Neural cell (in vitro differentiated cells): ENCODE measurements at regions not wholly inside any gene's neighbourhood (a gene's known extent, or its start where the extent isn't known, plus 50 kb on each side); places are given as distances from the start of the nearest gene placed in this dataset.

Source experiments
- H2AFZ ChIP-seq: fragments of 200-600, 300-800 bp; sonication (generic), shearing (Covaris generic); 2 replicates; pipeline ENCODE4 v1.6.0; 2014; ENCODE audit warnings: low read depth, mild to moderate bottlenecking, antibody characterized with exemption, low read length, moderate library complexity
- H3F3A ChIP-seq: fragments of 200-600 bp; shearing (Covaris generic); 2 replicates; pipeline ENCODE4 v1.6.1; 2016; ENCODE audit warnings: mild to moderate bottlenecking, moderate library complexity, mixed read lengths, antibody characterized with exemption, low read length; ENCODE audit not compliant: insufficient read depth, poor library complexity, severe bottlenecking
- H3K27ac ChIP-seq: fragments of 200-600, 300-800 bp; sonication (generic), shearing (Covaris generic); 2 replicates; pipeline ENCODE4 v1.5.1; 2014; ENCODE audit warnings: mild to moderate bottlenecking, low read length, moderate library complexity
- H3K27me3 ChIP-seq: fragments of 300-800, 200-600 bp; sonication (generic), shearing (Covaris generic); 2 replicates; pipeline ENCODE4 v1.6.0; 2014; ENCODE audit warnings: mild to moderate bottlenecking, low read depth, low read length, moderate library complexity; ENCODE audit not compliant: insufficient read depth
- H3K36me3 ChIP-seq: fragments of 300-800, 200-600 bp; sonication (generic), shearing (Covaris generic); 2 replicates; pipeline ENCODE4 v1.5.1; 2014; ENCODE audit warnings: mild to moderate bottlenecking, antibody characterized with exemption, low read length, moderate library complexity; ENCODE audit not compliant: insufficient read depth
- H3K4me2 ChIP-seq: fragments of 300-800, 200-600 bp; sonication (generic), shearing (Covaris generic); 2 replicates; pipeline ENCODE4 v1.6.0; 2014; ENCODE audit warnings: mild to moderate bottlenecking, low read length
- H3K4me3 ChIP-seq: fragments of 300-800, 200-600 bp; sonication (generic), shearing (Covaris generic); 2 replicates; pipeline ENCODE4 v1.5.1; 2014; ENCODE audit warnings: mild to moderate bottlenecking, low read length, moderate library complexity
- H3K79me2 ChIP-seq: fragments of 200-600 bp; shearing (Covaris generic); replicated peaks from 2 replicates; pipeline ENCODE4 v1.6.0; 2014; ENCODE audit warnings: mild to moderate bottlenecking, low read length, moderate library complexity; ENCODE audit not compliant: insufficient read depth
- H3K9ac ChIP-seq: fragments of 300-800, 200-600 bp; sonication (generic), shearing (Covaris generic); 2 replicates; pipeline ENCODE4 v1.6.1; 2016; ENCODE audit warnings: mild to moderate bottlenecking, low read length, mixed read lengths
- H3K9me2 ChIP-seq: fragments of 200-600 bp; shearing (Covaris generic); 2 replicates; pipeline ENCODE4 v1.6.1; 2016; ENCODE audit warnings: mild to moderate bottlenecking, low read length, mixed read lengths; ENCODE audit not compliant: insufficient read depth
- H3K9me3 ChIP-seq: fragments of 200-600, 300-800 bp; sonication (generic), shearing (Covaris generic); 2 replicates; pipeline ENCODE4 v1.6.1; 2016; ENCODE audit warnings: mild to moderate bottlenecking, mixed run types, low read length, moderate library complexity, mixed read lengths
- H4K20me1 ChIP-seq: fragments of 200-600 bp; shearing (Covaris generic); 2 replicates; pipeline ENCODE4 v1.6.1; 2016; ENCODE audit warnings: mild to moderate bottlenecking, mixed run types; ENCODE audit not compliant: insufficient read depth
- EP300 ChIP-seq: fragments of 450-650 bp; conservative IDR thresholded peaks from 2 replicates; pipeline ENCODE4 v1.6.1; 2014; ENCODE audit warnings: antibody characterized with exemption, mild to moderate bottlenecking, moderate library complexity; ENCODE audit not compliant: poor library complexity, severe bottlenecking
- EZH2 ChIP-seq: fragments of 200-600, 300-800 bp; shearing (Covaris generic), sonication (generic); IDR thresholded peaks from 2 replicates; pipeline ENCODE4 v1.6.1; 2014; ENCODE audit warnings: antibody characterized with exemption, low read length, borderline replicate concordance, mild to moderate bottlenecking; ENCODE audit not compliant: insufficient read depth, poor library complexity, severe bottlenecking
- MXI1 ChIP-seq: fragments of 450-650 bp; conservative IDR thresholded peaks from 2 replicates; pipeline ENCODE4 v1.6.1; 2014; ENCODE audit warnings: antibody characterized with exemption, mild to moderate bottlenecking; ENCODE audit not compliant: poor library complexity, severe bottlenecking
- POLR2AphosphoS5 ChIP-seq: IDR thresholded peaks from 2 replicates; pipeline ENCODE4 v1.6.1; 2012
- RAD21 ChIP-seq: fragments of 450-650 bp; conservative IDR thresholded peaks from 2 replicates; pipeline ENCODE4 v1.6.1; 2014; ENCODE audit warnings: antibody characterized with exemption, mild to moderate bottlenecking, moderate library complexity
- SMC3 ChIP-seq: fragments of 450-650 bp; conservative IDR thresholded peaks from 2 replicates; pipeline ENCODE4 v1.6.1; 2014; ENCODE audit warnings: antibody characterized with exemption, mild to moderate bottlenecking, moderate library complexity; ENCODE audit not compliant: poor library complexity
- TAF1 ChIP-seq: IDR thresholded peaks from 2 replicates; pipeline ENCODE4 v1.6.1; 2012; ENCODE audit warnings: low read depth
- TF ChIP-seq, protein P1 (sequence below): IDR thresholded peaks from 2 replicates; pipeline ENCODE4 v1.6.1; 2012; ENCODE audit warnings: borderline replicate concordance
- TF ChIP-seq, protein P2 (sequence below): fragments of 450-650 bp; IDR thresholded peaks from 2 replicates; pipeline ENCODE4 v1.5.1; 2014; ENCODE audit warnings: antibody characterized with exemption, mild to moderate bottlenecking, moderate library complexity; ENCODE audit not compliant: poor library complexity, severe bottlenecking

DNA sequence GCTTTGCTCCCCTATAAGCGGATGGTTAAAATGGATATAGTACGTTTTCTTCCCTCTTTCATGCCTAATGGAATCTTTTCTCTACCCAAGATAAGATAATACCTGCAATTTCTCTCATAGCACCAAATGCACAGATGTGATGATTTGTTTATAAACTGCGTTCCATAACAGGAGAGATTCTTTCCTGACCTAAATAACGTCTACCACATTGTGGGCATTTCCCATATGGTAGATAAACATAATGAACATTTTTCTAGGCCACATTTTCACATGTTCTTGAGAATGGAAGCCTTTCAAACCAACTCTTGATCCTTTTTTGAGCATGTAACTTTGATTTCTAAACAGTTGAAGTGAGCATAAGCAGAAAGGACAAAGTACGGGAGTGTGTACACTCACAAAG, 448.5 kb downstream of the CSNK1G3 start:
- Histone ChIP-seq H3K4me3 (no peak overlapping the region), H4K20me1 (no peaks in the 10 kb centered on the region), H2AFZ (no peak overlapping the region), H3K79me2 (no peaks in the 10 kb centered on the region), H3K9me3 (no peaks in the 10 kb centered on the region), H3K36me3 (no peaks in the 10 kb centered on the region), H3F3A (no peaks in the 10 kb centered on the region), H3K4me2 (no peak overlapping the region), H3K27me3 (no peaks in the 10 kb centered on the region), H3K27ac (no peak overlapping the region), H3K9ac (no peak overlapping the region), H3K9me2 (no peaks in the 10 kb centered on the region)
- no peak for TF ChIP-seq RAD21
- TF ChIP-seq, protein P1, sequence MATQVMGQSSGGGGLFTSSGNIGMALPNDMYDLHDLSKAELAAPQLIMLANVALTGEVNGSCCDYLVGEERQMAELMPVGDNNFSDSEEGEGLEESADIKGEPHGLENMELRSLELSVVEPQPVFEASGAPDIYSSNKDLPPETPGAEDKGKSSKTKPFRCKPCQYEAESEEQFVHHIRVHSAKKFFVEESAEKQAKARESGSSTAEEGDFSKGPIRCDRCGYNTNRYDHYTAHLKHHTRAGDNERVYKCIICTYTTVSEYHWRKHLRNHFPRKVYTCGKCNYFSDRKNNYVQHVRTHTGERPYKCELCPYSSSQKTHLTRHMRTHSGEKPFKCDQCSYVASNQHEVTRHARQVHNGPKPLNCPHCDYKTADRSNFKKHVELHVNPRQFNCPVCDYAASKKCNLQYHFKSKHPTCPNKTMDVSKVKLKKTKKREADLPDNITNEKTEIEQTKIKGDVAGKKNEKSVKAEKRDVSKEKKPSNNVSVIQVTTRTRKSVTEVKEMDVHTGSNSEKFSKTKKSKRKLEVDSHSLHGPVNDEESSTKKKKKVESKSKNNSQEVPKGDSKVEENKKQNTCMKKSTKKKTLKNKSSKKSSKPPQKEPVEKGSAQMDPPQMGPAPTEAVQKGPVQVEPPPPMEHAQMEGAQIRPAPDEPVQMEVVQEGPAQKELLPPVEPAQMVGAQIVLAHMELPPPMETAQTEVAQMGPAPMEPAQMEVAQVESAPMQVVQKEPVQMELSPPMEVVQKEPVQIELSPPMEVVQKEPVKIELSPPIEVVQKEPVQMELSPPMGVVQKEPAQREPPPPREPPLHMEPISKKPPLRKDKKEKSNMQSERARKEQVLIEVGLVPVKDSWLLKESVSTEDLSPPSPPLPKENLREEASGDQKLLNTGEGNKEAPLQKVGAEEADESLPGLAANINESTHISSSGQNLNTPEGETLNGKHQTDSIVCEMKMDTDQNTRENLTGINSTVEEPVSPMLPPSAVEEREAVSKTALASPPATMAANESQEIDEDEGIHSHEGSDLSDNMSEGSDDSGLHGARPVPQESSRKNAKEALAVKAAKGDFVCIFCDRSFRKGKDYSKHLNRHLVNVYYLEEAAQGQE: no peak
- no peak for TF ChIP-seq EZH2
- TF ChIP-seq POLR2AphosphoS5: no peak
- TF ChIP-seq MXI1: no peak
- no peak for TF ChIP-seq TAF1
- no peak for TF ChIP-seq SMC3
- TF ChIP-seq EP300: no peak
- TF ChIP-seq, protein P2, sequence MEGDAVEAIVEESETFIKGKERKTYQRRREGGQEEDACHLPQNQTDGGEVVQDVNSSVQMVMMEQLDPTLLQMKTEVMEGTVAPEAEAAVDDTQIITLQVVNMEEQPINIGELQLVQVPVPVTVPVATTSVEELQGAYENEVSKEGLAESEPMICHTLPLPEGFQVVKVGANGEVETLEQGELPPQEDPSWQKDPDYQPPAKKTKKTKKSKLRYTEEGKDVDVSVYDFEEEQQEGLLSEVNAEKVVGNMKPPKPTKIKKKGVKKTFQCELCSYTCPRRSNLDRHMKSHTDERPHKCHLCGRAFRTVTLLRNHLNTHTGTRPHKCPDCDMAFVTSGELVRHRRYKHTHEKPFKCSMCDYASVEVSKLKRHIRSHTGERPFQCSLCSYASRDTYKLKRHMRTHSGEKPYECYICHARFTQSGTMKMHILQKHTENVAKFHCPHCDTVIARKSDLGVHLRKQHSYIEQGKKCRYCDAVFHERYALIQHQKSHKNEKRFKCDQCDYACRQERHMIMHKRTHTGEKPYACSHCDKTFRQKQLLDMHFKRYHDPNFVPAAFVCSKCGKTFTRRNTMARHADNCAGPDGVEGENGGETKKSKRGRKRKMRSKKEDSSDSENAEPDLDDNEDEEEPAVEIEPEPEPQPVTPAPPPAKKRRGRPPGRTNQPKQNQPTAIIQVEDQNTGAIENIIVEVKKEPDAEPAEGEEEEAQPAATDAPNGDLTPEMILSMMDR: no peak

DNA sequence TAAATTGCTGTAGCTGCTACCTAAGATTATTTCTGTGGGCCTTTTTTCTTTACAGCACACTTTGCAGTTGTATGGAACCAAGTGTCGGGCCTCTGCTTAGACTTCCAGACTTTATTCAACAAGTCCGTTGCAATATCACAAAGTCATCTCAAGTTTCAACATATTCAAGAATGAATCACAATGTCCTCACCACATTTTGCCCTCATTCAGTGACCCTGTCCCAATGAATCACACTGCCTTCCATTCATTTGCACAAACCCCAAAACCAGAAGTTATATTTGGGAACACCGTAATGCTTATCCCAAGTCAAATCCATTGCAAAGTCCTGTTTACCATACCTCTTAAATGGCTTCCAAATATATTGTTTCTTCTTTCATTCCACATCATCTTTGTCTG, 439.6 kb downstream of the CSNK1G3 start:
- Histone ChIP-seq H3K9me2 (no peaks in the 10 kb centered on the region), H2AFZ (no peak overlapping the region), H3K4me2 (no peak overlapping the region)

More for the DNA sequence above, 439.6 kb downstream of the CSNK1G3 start:
- no peaks in the 10 kb centered on the region for H3K79me2 ChIP-seq
- H3K27ac ChIP-seq: no peak overlapping the region
- no peaks in the 10 kb centered on the region for H4K20me1 ChIP-seq
- H3K36me3 ChIP-seq: no peaks in the 10 kb centered on the region
- TF ChIP-seq RAD21 (no peak), TAF1 (no peak), MXI1 (no peak), EP300 (no peak), SMC3 (no peak), POLR2AphosphoS5 (no peak), EZH2 (no peak)
- TF ChIP-seq, protein P1: no peak
- TF ChIP-seq, protein P2: no peak
- H3K27me3 ChIP-seq: no peaks in the 10 kb centered on the region
- no peak overlapping the region for H3K9ac ChIP-seq
- no peaks in the 10 kb centered on the region for H3K9me3 ChIP-seq
- no peaks in the 10 kb centered on the region for H3F3A ChIP-seq
- no peak overlapping the region for H3K4me3 ChIP-seq
